Caco-2 (cell line): ENCODE measurements at regions not wholly inside any gene's neighbourhood (a gene's known extent, or its start where the extent isn't known, plus 50 kb on each side); places are given as distances from the start of the nearest gene placed in this dataset.

ENCODE experiments used
- BruUV-seq: library from RNA; stranded (reverse); fragments of 400-500 nt; replicated peaks from 2 replicates; lab custom pipeline; 2021; lab: Mats Ljungman, UMichigan
- CTCF ChIA-PET: fragments of 300-600 bp; sonication (Branson Sonifier 250); formaldehyde crosslinking; loops from one replicate; lab custom pipeline; 2022; ENCODE audit warnings: antibody characterized with exemption; lab: Charles Lee
- POLR2A ChIA-PET: fragments of 300-600 bp; sonication (Branson Sonifier 250); formaldehyde crosslinking; loops from one replicate; lab custom pipeline; 2022; ENCODE audit warnings: antibody characterized with exemption; lab: Charles Lee
- DNase-seq, 2 experiments: peaks; one replicate each; pipeline versions ENCODE4 v3.0.0 to v3.0.0-alpha.2; 2020 to 2022
- H3K27me3 ChIP-seq: replicated peaks from 2 replicates; pipeline ENCODE4 v1.6.0; 2011; ENCODE audit warnings: low read length; ENCODE audit not compliant: control insufficient read depth, insufficient read depth
- H3K36me3 ChIP-seq: 2 replicates; pipeline ENCODE4 v1.5.1; 2011; ENCODE audit warnings: low read length; ENCODE audit not compliant: control insufficient read depth, insufficient read depth
- H3K4me1 ChIP-seq: fragments of 250-450 bp; sonication (Bioruptor Pico); 2 replicates; pipeline ENCODE4 v1.5.1; 2020; ENCODE audit warnings: mild to moderate bottlenecking
- H3K4me3 ChIP-seq: 2 replicates; pipeline ENCODE4 v1.5.1; 2011; ENCODE audit warnings: low read depth, mild to moderate bottlenecking, control low read depth, low read length
- H3K9me3 ChIP-seq: fragments of 250-450 bp; sonication (Bioruptor Pico); 2 replicates; pipeline ENCODE4 v1.5.1; 2020; ENCODE audit warnings: mild to moderate bottlenecking, moderate library complexity
- H3K27ac Mint-ChIP-seq: one replicate; pipeline ENCODE4 v1.8.0; 2022; ENCODE audit warnings: mixed read lengths; ENCODE audit not compliant: unreplicated experiment
- H3K27me3 Mint-ChIP-seq: one replicate; pipeline ENCODE4 v1.8.0; 2022; ENCODE audit warnings: mixed read lengths; ENCODE audit not compliant: insufficient read depth, unreplicated experiment
- H3K36me3 Mint-ChIP-seq: one replicate; pipeline ENCODE4 v1.8.0; 2022; ENCODE audit warnings: mild to moderate bottlenecking, mixed read lengths; ENCODE audit not compliant: insufficient read depth, unreplicated experiment
- H3K4me1 Mint-ChIP-seq: one replicate; pipeline ENCODE4 v1.8.0; 2022; ENCODE audit warnings: low read depth, mixed read lengths; ENCODE audit not compliant: unreplicated experiment
- H3K4me3 Mint-ChIP-seq: one replicate; pipeline ENCODE4 v1.8.0; 2022; ENCODE audit warnings: mild to moderate bottlenecking, moderate library complexity, mixed read lengths; ENCODE audit not compliant: unreplicated experiment
- H3K9me3 Mint-ChIP-seq: one replicate; pipeline ENCODE4 v1.8.0; 2022; ENCODE audit warnings: mixed read lengths; ENCODE audit not compliant: unreplicated experiment
- intact Hi-C: fragments of 100-400 bp; cut with micrococcal nuclease; formaldehyde crosslinking; loops from one replicate; pipeline ENCODE4 v1.10.0; 2022; ENCODE audit not compliant: unreplicated experiment
- TF ChIP-seq, protein P1 (sequence below), 2 experiments: fragments of 200-600 bp in 1 of 2; IDR thresholded peaks; 1 replicate in 1 of 2; 2 replicates in 1 of 2; pipeline versions ENCODE4 v1.5.1 to v1.8.0; 2011 to 2022; ENCODE audit warnings: antibody characterized with exemption in 1 of 2, control low read depth in 1 of 2, inconsistent platforms in 1 of 2, low read depth in 1 of 2, low read length in 1 of 2, mild to moderate bottlenecking in 1 of 2, moderate library complexity in 1 of 2; ENCODE audit not compliant: insufficient read depth in 1 of 2, severe bottlenecking in 1 of 2, unreplicated experiment in 1 of 2

DNA sequence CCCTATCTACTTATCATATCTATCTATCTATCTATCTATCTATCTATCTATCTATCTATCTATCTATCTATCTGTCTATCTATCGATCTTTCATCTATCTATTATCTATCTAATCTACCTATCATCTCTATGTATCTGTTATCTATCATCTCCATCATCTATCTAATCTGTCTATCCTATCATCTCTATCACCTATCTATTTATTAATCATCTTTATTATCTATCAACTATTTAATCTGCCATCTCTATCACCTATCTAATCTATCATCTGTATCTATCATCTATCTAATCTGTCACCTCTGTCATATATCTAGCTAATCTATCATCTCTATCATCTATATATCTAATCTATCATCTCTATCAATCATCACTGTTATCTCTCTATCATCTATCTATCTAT lies 736.3 kb downstream of the TYW1 start:
- Mint-ChIP-seq H3K9me3 (peaks cover 37% of the 10 kb centered on the region), H3K27me3 (no peaks in the 10 kb centered on the region), H3K4me1 (no peaks in the 10 kb centered on the region), H3K27ac (no peak overlapping the region), H3K4me3 (no peak overlapping the region), H3K36me3 (no peaks in the 10 kb centered on the region)
- H3K9me3 ChIP-seq, result 0 out of 2 replicates have a peak, but pooled peaks cover 3% of the 10 kb centered on the region
- BruUV-seq, result no TSS peak
- DNase-seq, result no peak
- H3K36me3 ChIP-seq, result no peaks in the 10 kb centered on the region
- TF ChIP-seq, protein P1, sequence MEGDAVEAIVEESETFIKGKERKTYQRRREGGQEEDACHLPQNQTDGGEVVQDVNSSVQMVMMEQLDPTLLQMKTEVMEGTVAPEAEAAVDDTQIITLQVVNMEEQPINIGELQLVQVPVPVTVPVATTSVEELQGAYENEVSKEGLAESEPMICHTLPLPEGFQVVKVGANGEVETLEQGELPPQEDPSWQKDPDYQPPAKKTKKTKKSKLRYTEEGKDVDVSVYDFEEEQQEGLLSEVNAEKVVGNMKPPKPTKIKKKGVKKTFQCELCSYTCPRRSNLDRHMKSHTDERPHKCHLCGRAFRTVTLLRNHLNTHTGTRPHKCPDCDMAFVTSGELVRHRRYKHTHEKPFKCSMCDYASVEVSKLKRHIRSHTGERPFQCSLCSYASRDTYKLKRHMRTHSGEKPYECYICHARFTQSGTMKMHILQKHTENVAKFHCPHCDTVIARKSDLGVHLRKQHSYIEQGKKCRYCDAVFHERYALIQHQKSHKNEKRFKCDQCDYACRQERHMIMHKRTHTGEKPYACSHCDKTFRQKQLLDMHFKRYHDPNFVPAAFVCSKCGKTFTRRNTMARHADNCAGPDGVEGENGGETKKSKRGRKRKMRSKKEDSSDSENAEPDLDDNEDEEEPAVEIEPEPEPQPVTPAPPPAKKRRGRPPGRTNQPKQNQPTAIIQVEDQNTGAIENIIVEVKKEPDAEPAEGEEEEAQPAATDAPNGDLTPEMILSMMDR (IDR thresholded peaks at IDR 0.05; ENCODE audit: insufficient read depth in 1 of 2, low read depth in 1 of 2, low read length in 1 of 2, severe bottlenecking in 1 of 2, unreplicated experiment in 1 of 2), result no peak
- no peaks in the 10 kb centered on the region for H3K27me3 ChIP-seq
- intact Hi-C loops, result no loop called here
- CTCF ChIA-PET, result no interaction called here
- POLR2A ChIA-PET, result no interaction called here
- H3K4me3 ChIP-seq, result no peak overlapping the region
- no peaks in the 10 kb centered on the region for H3K4me1 ChIP-seq

DNA sequence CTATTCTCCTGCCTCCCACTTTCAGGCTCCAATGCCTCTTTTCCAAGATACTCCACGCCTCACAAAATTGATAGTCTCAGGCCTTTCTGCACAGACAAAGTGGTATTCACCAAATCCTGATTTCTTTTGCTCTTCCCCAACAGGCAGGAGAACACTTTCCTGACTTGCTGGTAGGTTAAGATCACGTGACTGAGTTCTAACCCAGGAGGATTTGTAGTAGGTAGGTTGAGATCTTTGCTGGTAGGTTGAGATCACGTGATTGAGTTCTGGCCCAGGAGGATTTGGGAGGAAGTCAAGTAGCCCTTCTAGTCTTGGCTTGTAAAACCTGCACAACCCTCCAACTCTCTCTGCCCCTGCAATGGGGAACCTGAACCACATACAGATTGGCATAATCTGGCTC lies 741.5 kb downstream of the TYW1 start:
- DNase-seq, result no peak
- POLR2A ChIA-PET, result no interaction called here
- H3K27me3 ChIP-seq, result no peaks in the 10 kb centered on the region
- H3K4me1 Mint-ChIP-seq, result no peaks in the 10 kb centered on the region
- CTCF ChIA-PET, result no interaction called here
- H3K27ac Mint-ChIP-seq, result no peak overlapping the region
- no peak overlapping the region for H3K4me3 ChIP-seq
- 0 out of 2 replicates have a peak, but pooled peaks cover under 1% of the 10 kb centered on the region for H3K9me3 ChIP-seq
- H3K27me3 Mint-ChIP-seq, result no peaks in the 10 kb centered on the region
- H3K9me3 Mint-ChIP-seq, result peaks cover 49% of the 10 kb centered on the region
- no peak overlapping the region for H3K4me3 Mint-ChIP-seq
- BruUV-seq, result no TSS peak
- no peaks in the 10 kb centered on the region for H3K4me1 ChIP-seq
- TF ChIP-seq, protein P1 (IDR thresholded peaks at IDR 0.05; ENCODE audit: insufficient read depth in 1 of 2, low read depth in 1 of 2, low read length in 1 of 2, severe bottlenecking in 1 of 2, unreplicated experiment in 1 of 2), result no peak
- intact Hi-C loops, result no loop called here
- no peaks in the 10 kb centered on the region for H3K36me3 ChIP-seq
- no peaks in the 10 kb centered on the region for H3K36me3 Mint-ChIP-seq

DNA sequence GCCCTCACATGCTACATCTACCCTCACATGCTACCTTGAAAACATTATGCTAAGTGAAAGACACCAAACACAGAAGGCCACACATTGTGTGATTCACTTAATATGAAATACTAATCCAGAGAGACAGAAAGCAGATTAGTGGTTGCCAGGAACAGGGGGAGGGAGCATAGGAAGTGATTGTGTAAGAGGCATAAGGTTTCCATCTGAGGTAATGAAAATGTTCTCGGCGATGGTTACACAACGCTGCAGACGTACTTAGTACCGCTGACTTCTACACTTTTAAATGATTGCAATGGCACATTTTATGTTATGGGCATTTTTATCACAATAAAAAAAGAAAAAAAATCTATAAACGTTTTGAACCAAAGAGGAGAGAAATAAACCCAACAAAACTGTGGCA lies 742.3 kb downstream of the TYW1 start:
- no peaks in the 10 kb centered on the region for H3K9me3 ChIP-seq
- H3K4me3 ChIP-seq, result no peak overlapping the region

More for the DNA sequence above, 742.3 kb downstream of the TYW1 start:
- Mint-ChIP-seq H3K27ac (no peak overlapping the region), H3K27me3 (no peaks in the 10 kb centered on the region), H3K9me3 (peaks cover 41% of the 10 kb centered on the region), H3K36me3 (no peaks in the 10 kb centered on the region), H3K4me3 (no peak overlapping the region), H3K4me1 (no peaks in the 10 kb centered on the region)
- DNase-seq, result no peak
- intact Hi-C loops, result no loop called here
- TF ChIP-seq, protein P1 (IDR thresholded peaks at IDR 0.05; ENCODE audit: insufficient read depth in 1 of 2, low read depth in 1 of 2, low read length in 1 of 2, severe bottlenecking in 1 of 2, unreplicated experiment in 1 of 2), result no peak
- ChIA-PET CTCF (no interaction called here), POLR2A (no interaction called here)
- BruUV-seq, result no TSS peak
- H3K27me3 ChIP-seq, result no peaks in the 10 kb centered on the region
- no peaks in the 10 kb centered on the region for H3K36me3 ChIP-seq
- no peaks in the 10 kb centered on the region for H3K4me1 ChIP-seq
